ENCODE measurements at regions not wholly inside any gene's neighbourhood (a gene's known extent, or its start where the extent isn't known, plus 50 kb on each side); places are given as distances from the start of the nearest gene placed in this dataset.
"Not testable (repeated sequence)": the region's sequence is repeated elsewhere in the genome, so short reads cannot be mapped to it uniquely, and the experiment has no call there.

DNA sequence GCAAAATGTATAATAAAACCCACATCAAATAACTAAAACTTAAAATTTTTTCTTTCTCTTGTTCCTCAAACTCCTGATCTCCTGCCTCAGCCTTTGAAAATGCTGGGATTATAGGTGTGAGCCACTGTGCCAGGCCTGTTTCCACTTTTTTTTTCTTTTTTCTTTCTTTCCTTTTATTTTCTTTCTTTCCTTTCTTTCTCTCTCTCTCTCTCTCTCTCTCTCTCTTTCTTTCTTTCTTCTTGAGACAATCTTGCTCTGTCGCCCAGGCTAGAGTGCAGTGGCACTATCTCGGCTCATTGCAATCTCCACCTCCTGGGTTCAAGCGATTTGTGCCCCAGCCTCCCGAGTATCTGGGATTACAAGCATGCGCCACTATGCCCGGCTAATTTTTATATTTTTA, 164.6 kb downstream of the OR2B2 start:
- FAIRE-seq (no peak), DNase-seq (ENCODE audit: low spot score in 2 of 2) (no peak)

DNA sequence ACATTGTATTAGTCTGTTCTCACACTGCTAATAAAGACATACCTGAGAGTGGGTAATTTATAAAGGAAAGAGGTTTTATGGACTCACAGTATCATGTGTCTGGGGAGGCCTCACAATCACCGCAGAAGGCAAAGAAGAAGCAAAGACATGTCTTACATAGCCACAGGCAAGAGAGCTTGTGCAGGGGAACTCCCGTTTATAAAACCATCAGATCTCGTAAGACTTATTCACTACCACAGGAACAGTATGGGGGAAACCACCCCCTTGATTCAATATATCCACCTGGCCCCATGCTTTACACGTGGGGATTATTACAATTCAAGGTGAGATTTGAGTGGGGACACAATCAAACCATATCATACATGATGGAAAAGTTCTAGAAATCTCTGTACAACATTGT, 165.3 kb downstream of the OR2B2 start:
- FAIRE-seq; DNase-seq (ENCODE audit: low spot score in 2 of 2): not testable (repeated sequence)

DNA sequence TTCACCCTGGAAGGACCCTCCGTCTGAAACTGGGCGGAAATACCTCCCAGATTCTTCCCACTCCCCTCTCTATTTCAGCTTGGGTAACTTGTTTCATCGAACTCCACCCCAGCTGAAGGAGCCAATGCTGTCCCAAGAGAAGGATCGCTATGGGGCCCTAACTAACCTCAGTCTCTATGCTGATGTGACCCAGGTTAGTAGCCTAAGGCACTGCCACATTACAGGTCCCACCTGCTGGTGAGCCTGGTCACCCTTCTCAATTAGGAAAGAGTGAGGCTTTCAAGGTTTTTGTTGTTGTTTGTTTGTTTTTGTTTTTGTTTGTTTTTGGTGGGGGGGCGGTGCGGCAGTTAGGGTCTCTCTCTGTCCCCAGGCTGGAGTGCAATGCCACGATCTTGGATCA, 168.4 kb downstream of the OR2B2 start:
- FAIRE-seq: no peak

DNA sequence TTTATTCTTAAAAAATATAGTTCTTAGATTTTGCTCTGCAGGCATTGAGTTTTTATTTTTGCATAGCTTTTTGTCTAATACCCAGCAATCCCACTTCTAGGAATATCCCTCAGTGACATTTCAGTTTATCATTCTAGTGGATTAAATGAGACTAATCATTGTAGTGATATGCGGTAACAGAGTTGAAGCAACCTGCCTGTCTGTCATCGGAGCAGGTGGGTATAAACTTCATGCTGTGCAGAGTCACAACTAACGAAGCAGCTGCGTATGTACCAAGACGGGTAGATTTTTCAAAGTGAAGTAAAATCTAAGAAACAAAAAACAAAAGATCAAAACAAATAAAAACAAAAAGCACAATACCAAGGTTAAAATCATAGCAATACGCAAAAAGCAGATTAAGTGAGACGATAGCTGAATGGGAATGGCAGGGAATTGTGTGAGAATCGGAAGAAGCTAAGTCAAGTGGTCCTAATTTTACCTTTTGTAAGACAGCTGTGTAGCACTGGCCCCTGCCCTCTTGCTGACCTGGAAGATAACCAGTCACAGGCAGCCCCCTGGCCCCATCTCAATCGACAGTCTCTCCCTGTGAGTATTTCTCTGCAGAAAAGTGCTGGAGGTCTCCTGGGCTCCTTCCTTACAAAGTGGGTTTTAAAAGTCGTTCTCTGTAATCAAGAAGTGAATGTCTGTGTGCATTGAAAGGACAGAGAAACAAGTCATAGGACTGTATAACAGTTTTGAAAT, 169.2 kb downstream of the OR2B2 start:
- FAIRE-seq: no peak
- no peak for DNase-seq (ENCODE audit: low spot score in 2 of 2)

More for the DNA sequence above, 168.4 kb downstream of the OR2B2 start:
- DNase-seq (ENCODE audit: low spot score in 2 of 2): no peak

DNA sequence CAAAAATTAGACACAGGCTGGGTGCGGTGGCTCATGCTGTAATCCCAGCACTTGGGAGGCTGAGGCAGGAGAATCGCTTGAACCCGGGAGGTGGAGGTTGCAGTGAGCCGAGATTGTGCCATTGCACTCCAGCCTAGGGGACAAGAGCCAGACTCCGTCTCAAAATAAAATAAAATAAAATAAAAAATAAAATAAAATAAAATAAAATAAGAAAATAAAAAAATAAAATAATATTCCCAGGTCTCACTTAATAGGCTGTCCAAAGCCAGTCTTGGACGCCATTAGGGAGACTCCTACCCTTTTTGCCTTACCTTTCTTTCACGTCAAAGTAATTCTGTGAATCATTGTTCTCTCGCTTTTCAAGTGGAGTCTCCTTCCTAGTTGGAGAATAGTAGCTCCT, 172.3 kb downstream of the OR2B2 start:
- not testable (repeated sequence) for DNase-seq (ENCODE audit: low spot score in 2 of 2); FAIRE-seq

DNA sequence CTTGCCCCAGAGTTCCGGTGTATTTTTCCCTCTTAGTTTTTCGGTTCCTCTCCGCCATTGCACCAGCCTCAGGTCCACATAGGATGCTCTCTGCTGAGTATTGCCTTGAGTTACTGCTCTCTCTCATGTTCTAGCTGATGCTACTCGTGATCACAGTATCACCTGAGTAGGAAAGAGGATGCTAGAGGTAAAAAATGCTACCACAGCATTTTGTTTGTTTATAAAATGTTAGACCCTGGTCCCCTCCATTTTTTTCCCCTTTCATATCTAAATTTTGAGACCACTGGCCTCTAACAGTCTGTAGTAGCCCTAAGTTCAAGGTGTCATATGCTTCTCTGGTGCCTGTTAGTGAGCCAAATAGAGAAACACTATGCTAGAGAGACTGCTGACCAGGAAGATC, 175.5 kb downstream of the OR2B2 start:
- DNase-seq (ENCODE audit: low spot score in 2 of 2) (no peak), FAIRE-seq (no peak)

DNA sequence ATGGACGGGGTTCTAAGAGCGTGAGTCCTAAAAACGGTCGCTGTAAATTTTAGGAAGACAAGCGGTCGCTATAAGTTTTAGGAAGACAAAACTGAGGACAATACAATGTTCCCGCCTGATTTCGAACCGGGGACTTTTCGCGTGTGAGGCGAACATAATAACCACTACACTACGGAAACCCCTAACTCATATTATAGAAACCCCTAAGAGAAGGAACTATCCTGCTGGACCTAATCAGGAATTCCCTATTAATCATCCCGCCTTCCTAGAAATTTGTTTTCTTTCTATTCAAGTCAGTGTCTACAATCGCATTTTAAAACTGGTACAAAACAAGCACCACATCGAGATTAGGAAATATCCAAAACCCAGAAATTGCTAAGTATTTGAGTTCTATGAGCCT, 183.8 kb downstream of the OR2B2 start:
- DNase-seq (ENCODE audit: low spot score in 2 of 2) (no peak), FAIRE-seq (no peak)

DNA sequence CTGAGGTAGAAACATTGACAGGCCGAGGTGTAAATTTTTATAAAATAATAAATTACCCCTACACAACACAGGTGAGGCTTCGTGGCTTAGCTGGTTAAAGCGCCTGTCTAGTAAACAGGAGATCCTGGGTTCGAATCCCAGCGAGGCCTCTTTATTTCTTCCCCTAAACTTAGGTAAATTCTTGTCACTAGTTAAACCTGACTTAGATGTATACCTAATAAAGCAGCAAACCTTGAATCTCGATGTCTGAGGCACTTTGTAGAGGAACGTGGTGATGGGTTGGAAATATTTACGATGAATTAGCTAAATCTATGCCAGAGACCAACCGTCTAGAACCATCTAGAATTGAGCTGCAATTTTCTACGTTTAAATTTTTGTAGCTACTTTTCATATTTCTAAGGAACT, 185.6 kb downstream of the OR2B2 start:
- no peak for DNase-seq (ENCODE audit: low spot score in 2 of 2)
- FAIRE-seq: no peak

DNA sequence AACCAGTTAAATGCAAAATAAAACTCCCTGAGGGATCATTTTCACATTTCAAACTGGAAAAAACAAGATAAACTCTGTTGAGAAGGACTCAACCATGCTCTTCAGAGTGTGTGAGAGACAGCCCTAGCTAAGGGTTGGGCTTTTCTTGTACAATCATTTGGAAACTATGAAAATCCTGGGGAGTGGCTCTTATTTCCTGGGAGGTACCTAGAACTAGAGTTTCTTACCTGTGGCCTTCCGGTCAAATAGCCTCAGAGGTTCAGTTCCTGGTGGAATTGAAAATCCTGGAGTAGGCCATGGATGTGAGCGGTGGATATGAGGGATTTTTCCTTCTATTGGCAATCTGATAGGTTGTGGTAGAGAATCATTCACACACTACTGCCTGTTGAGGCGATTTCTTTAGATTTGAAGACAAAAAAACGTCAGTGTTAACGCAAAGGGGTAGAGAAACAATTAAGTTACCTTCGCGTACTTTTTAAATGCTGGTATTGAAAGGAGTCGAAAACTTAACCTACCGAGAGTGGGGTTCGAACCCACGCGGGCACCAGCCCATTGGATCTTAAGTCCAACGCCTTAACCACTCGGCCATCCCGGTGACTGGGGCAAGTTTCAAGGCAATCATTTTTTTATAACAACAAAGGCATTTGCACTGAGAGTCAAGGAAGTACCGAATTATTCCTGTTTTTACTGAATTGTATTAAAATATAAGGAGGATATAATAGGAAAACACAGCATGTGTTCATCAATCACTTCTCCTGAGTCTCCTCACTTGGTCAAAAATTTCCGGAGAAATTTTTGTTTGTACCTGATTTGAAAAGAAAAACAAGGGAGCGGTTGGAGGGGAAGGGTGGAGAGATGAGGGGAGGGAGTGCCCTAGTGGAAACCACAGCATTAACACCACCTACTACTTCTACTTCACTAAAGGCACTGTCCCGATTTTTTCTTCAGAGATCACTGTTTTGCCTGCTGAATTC, 191.3 kb downstream of the OR2B2 start:
- DNase-seq (ENCODE audit: low spot score in 2 of 2): no peak
- no peak for FAIRE-seq

DNA sequence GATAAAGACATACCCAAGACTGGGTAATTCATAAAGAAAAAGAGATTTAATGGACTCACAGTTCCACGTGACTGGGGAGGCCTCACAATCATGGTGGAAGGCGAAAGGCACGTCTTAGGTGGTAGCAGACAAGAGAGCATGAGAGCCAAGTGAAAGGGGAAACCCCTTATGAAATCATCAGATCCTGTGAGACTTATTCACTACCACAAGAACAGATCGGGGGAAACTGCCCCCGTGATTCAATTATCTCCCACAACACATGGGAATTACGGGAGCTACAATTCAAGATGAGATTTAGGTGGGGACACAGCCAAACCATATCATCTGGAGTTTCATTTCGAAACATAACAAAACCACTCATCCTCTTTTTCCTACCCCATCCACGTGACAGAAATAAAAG, 193.2 kb downstream of the OR2B2 start:
- not testable (repeated sequence) for FAIRE-seq; DNase-seq (ENCODE audit: low spot score in 2 of 2)

DNA sequence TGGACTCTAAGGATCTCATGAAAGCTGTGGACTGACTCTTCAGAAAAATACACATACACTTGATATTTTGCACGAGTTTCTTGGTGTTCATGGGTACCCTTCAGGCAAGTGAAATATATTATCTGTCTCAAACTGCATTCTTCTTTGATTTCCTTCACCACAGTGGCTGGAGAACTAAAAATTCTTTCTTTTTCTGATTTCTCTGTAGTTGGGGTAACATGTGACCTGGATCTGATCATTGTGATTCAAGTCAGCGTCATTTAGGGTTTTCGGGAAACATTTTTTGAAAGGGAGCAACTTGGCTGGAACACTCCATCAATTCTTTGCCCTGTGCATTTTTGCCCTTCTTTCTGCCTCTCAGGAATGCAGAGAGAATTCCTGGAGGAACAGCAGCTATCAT, 205.8 kb downstream of the OR2B2 start:
- no peak for DNase-seq (ENCODE audit: low spot score in 2 of 2)
- no peak for FAIRE-seq

DNA sequence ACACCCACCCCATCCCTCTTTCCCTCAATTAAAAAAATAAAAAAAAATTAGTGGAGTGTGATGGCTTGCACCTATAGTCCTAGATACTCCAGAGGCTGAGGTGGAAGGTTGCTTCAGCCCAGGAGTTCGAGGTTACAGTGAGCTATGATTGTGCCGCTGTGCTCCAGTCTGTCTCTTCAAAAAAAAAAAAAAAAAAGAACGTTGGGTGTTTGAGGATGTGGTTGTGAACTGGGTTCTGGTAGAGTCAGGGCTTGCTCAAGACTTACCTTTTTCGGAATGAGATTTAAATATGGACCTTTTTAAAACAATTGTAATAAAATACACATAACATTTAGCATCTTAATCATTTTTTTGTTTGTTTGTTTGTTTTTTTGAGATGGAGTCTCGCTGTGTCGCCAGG, 211.9 kb downstream of the OR2B2 start:
- FAIRE-seq (no peak), DNase-seq (ENCODE audit: low spot score in 2 of 2) (no peak)

DNA sequence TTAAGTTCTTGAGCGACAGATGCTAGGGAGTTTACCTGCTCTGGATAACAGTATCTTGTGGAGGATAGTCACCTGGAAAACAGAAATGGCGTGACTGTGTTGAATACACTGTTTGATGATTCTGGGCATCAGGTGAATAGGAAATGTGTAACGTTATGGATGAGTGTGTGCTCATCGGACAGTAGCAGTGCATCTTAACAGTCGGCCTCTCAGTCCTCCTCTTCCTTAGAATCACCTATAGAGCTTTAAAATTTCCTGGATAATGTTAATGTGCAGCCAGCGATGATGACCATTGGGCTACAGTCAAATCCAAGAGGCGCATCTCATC, 217.7 kb downstream of the OR2B2 start:
- DNase-seq (ENCODE audit: low spot score in 2 of 2) (no peak), FAIRE-seq (no peak)

DNA sequence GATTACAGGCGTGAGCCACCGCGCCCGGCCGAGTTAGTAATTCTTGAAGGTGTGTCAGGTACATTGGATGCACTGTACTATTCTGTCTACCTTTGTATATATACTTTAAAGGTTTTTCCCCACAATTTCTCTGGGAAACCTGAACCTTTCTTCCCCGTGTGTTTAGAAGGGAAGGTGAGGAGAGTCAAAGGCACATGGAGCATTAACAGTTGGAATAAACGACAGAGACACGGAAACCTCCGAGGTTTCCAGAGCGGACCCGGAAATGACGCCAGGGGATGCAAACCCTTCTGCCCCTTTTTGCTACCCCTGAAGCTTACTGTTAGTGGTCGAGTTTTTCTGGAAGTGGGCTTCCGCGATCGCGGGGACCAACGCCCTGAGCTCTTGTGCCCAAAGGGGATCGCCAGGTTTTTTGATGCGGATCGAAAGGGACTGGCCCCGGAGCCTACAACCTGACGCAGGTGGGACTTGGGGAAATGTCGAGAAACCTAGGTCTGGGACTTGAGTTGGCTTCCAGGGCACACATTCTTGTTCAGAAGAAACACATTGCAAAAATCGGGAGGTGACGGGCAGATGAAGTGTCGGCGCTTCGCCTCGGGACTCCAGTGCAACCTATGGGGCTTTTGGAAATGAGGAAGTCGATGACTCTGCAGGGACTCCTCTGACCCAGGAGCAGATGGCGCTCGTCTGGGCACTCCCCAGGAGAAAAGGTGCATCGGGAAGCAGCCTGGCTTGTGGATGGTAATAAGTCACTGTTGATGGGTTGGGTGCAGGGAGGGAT, 218.2 kb downstream of the OR2B2 start:
- DNase-seq (ENCODE audit: low spot score in 2 of 2) (peak in 1 of 2 donors; percentile 37), FAIRE-seq (no peak)

DNA sequence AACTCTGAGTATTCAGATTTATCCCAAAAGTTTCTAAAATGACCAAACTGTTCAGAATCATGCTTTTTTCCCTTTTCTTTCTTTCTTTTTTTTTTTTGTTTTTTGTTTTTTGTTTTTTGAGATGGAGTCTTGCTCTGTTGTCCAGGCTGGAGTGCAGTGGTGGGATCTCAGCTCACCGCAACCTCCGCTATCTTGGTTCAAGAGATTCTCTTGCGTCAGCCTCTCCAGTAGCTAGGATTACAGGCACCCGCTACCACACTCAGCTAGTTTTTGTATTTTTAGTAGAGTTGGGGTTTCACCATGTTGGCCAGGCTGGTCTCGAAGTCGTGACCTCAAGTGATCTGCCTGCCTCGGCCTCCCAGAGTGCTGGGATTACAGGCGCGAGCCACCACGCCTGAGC, 219.2 kb upstream of the ZNF184 start:
- FAIRE-seq; DNase-seq (ENCODE audit: low spot score in 2 of 2): not testable (repeated sequence)

DNA sequence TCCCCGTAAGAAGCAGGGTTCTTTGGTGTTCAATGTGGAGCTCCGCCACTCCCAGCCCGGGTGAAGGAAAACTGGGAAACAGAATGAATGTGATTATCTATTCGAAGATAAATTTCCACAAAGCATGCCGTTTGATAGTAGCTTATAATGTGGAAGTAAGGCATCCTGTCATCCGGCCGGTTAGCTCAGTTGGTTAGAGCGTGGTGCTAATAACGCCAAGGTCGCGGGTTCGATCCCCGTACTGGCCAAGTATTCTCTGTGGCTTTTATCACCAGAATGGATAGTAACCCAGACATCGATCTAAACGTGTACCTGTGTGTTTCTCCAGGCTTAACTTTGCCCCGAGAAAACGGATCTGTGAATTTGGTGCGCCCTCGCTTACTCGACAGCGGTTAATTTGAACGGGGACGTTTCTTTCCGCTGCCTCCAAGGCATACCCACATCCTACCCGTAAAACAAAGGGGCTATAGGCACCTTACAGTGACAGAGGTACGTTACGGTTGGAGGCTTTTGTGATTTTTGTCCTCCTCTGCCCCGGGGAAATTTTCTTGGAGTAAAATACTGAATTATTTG, 215.2 kb upstream of the ZNF184 start:
- DNase-seq (ENCODE audit: low spot score in 2 of 2): peak; percentile 36 to 44
- no peak for FAIRE-seq

DNA sequence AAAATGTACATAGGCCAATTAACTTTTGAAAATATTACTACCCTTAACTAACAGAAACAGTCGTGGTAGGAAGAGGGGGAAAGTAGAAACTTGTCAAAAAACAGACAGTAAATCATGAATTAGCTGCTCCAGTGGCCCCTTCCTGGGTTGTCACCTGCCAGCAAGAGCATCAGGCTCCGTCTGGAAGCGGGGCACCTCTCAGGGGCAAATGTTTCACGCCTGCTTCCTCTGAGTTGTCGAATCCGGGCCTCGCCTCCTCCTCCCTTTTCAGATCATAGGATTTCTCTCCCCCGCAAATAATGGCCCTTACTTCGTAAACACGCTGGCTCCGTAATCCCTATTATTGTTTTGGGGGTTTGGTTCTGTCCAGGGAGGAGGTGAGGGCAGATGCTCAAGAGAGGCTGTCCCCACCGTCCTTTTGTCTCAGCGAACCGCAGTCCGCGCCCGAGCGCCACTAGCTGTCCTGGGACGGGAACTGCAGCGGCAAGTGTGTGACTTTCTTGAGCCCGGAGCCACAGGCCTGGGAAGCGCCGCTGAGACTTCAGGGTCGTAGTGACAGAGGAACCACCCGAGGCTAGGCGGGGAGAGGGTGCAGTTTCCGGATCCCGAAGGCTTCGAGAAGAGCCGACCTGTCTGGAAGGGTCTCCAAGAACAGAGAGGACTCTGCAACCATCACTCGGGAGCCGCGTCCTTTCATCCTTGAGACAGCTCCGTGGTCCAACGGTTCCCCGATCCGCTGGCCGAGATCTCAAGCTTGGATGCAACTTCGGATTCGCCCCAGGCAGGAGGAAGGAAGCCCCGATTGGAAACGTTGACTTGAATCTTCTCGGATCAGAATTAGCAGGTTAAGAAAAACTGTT, 214.5 kb upstream of the ZNF184 start:
- no peak for FAIRE-seq
- peak in 1 of 2 donors; percentile 60 for DNase-seq (ENCODE audit: low spot score in 2 of 2)

DNA sequence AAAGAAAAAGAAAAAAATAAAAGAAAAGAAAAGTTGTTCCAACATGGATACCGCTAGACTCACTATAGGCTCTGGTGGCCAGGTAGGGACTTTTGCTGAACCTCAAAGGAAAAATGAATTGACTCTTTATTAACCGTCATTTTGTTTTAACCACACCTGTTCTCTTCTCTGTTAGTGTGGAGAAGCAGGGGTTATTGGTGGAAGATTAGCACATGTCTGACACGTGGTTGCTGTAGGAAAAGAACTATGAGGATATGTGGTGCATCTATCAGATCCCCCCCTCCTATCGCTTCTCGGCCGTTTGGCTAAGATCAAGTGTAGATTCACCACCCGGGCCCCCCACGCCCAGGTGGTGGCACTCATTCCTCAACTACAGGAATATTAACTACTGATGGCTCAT, 212.4 kb upstream of the ZNF184 start:
- FAIRE-seq (no peak), DNase-seq (ENCODE audit: low spot score in 2 of 2) (no peak)

All from frontal cortex (tissue), 3 donors.